Neural cell (in vitro differentiated cells): ENCODE measurements at regions not wholly inside any gene's neighbourhood (a gene's known extent, or its start where the extent isn't known, plus 50 kb on each side); places are given as distances from the start of the nearest gene placed in this dataset.

Source experiments
- H2AFZ ChIP-seq: fragments of 200-600, 300-800 bp; sonication (generic), shearing (Covaris generic); 2 replicates; pipeline ENCODE4 v1.6.0; 2014; ENCODE audit warnings: low read depth, mild to moderate bottlenecking, antibody characterized with exemption, low read length, moderate library complexity
- H3F3A ChIP-seq: fragments of 200-600 bp; shearing (Covaris generic); 2 replicates; pipeline ENCODE4 v1.6.1; 2016; ENCODE audit warnings: mild to moderate bottlenecking, moderate library complexity, mixed read lengths, antibody characterized with exemption, low read length; ENCODE audit not compliant: insufficient read depth, poor library complexity, severe bottlenecking
- H3K27ac ChIP-seq: fragments of 200-600, 300-800 bp; sonication (generic), shearing (Covaris generic); 2 replicates; pipeline ENCODE4 v1.5.1; 2014; ENCODE audit warnings: mild to moderate bottlenecking, low read length, moderate library complexity
- H3K27me3 ChIP-seq: fragments of 300-800, 200-600 bp; sonication (generic), shearing (Covaris generic); 2 replicates; pipeline ENCODE4 v1.6.0; 2014; ENCODE audit warnings: mild to moderate bottlenecking, low read depth, low read length, moderate library complexity; ENCODE audit not compliant: insufficient read depth
- H3K36me3 ChIP-seq: fragments of 300-800, 200-600 bp; sonication (generic), shearing (Covaris generic); 2 replicates; pipeline ENCODE4 v1.5.1; 2014; ENCODE audit warnings: mild to moderate bottlenecking, antibody characterized with exemption, low read length, moderate library complexity; ENCODE audit not compliant: insufficient read depth
- H3K4me2 ChIP-seq: fragments of 300-800, 200-600 bp; sonication (generic), shearing (Covaris generic); 2 replicates; pipeline ENCODE4 v1.6.0; 2014; ENCODE audit warnings: mild to moderate bottlenecking, low read length
- H3K4me3 ChIP-seq: fragments of 300-800, 200-600 bp; sonication (generic), shearing (Covaris generic); 2 replicates; pipeline ENCODE4 v1.5.1; 2014; ENCODE audit warnings: mild to moderate bottlenecking, low read length, moderate library complexity
- H3K79me2 ChIP-seq: fragments of 200-600 bp; shearing (Covaris generic); replicated peaks from 2 replicates; pipeline ENCODE4 v1.6.0; 2014; ENCODE audit warnings: mild to moderate bottlenecking, low read length, moderate library complexity; ENCODE audit not compliant: insufficient read depth
- H3K9ac ChIP-seq: fragments of 300-800, 200-600 bp; sonication (generic), shearing (Covaris generic); 2 replicates; pipeline ENCODE4 v1.6.1; 2016; ENCODE audit warnings: mild to moderate bottlenecking, low read length, mixed read lengths
- H3K9me2 ChIP-seq: fragments of 200-600 bp; shearing (Covaris generic); 2 replicates; pipeline ENCODE4 v1.6.1; 2016; ENCODE audit warnings: mild to moderate bottlenecking, low read length, mixed read lengths; ENCODE audit not compliant: insufficient read depth
- H3K9me3 ChIP-seq: fragments of 200-600, 300-800 bp; sonication (generic), shearing (Covaris generic); 2 replicates; pipeline ENCODE4 v1.6.1; 2016; ENCODE audit warnings: mild to moderate bottlenecking, mixed run types, low read length, moderate library complexity, mixed read lengths
- H4K20me1 ChIP-seq: fragments of 200-600 bp; shearing (Covaris generic); 2 replicates; pipeline ENCODE4 v1.6.1; 2016; ENCODE audit warnings: mild to moderate bottlenecking, mixed run types; ENCODE audit not compliant: insufficient read depth
- CTCF ChIP-seq: fragments of 450-650 bp; IDR thresholded peaks from 2 replicates; pipeline ENCODE4 v1.5.1; 2014; ENCODE audit warnings: antibody characterized with exemption, mild to moderate bottlenecking, moderate library complexity; ENCODE audit not compliant: poor library complexity, severe bottlenecking
- EP300 ChIP-seq: fragments of 450-650 bp; conservative IDR thresholded peaks from 2 replicates; pipeline ENCODE4 v1.6.1; 2014; ENCODE audit warnings: antibody characterized with exemption, mild to moderate bottlenecking, moderate library complexity; ENCODE audit not compliant: poor library complexity, severe bottlenecking
- EZH2 ChIP-seq: fragments of 200-600, 300-800 bp; shearing (Covaris generic), sonication (generic); IDR thresholded peaks from 2 replicates; pipeline ENCODE4 v1.6.1; 2014; ENCODE audit warnings: antibody characterized with exemption, low read length, borderline replicate concordance, mild to moderate bottlenecking; ENCODE audit not compliant: insufficient read depth, poor library complexity, severe bottlenecking
- MXI1 ChIP-seq: fragments of 450-650 bp; conservative IDR thresholded peaks from 2 replicates; pipeline ENCODE4 v1.6.1; 2014; ENCODE audit warnings: antibody characterized with exemption, mild to moderate bottlenecking; ENCODE audit not compliant: poor library complexity, severe bottlenecking
- POLR2AphosphoS5 ChIP-seq: IDR thresholded peaks from 2 replicates; pipeline ENCODE4 v1.6.1; 2012
- RAD21 ChIP-seq: fragments of 450-650 bp; conservative IDR thresholded peaks from 2 replicates; pipeline ENCODE4 v1.6.1; 2014; ENCODE audit warnings: antibody characterized with exemption, mild to moderate bottlenecking, moderate library complexity
- REST ChIP-seq: IDR thresholded peaks from 2 replicates; pipeline ENCODE4 v1.6.1; 2012; ENCODE audit warnings: borderline replicate concordance
- SMC3 ChIP-seq: fragments of 450-650 bp; conservative IDR thresholded peaks from 2 replicates; pipeline ENCODE4 v1.6.1; 2014; ENCODE audit warnings: antibody characterized with exemption, mild to moderate bottlenecking, moderate library complexity; ENCODE audit not compliant: poor library complexity
- TAF1 ChIP-seq: IDR thresholded peaks from 2 replicates; pipeline ENCODE4 v1.6.1; 2012; ENCODE audit warnings: low read depth

GRCh38 chr7:155363146-155363539 lies 65.5 kb downstream of the INSIG1 start:
- H3K9ac ChIP-seq = no peak overlapping the region
- H3K4me3 ChIP-seq = no peak overlapping the region
- no peak overlapping the region for H3K27ac ChIP-seq
- no peaks in the 10 kb centered on the region for H3K9me2 ChIP-seq
- H3K36me3 ChIP-seq = no peaks in the 10 kb centered on the region
- no peaks in the 10 kb centered on the region for H3K79me2 ChIP-seq
- no peak overlapping the region for H3K4me2 ChIP-seq
- H3F3A ChIP-seq = no peaks in the 10 kb centered on the region
- H3K9me3 ChIP-seq = no peaks in the 10 kb centered on the region
- H2AFZ ChIP-seq = no peak overlapping the region
- no peak for TF ChIP-seq POLR2AphosphoS5
- no peak for TF ChIP-seq MXI1
- TF ChIP-seq TAF1 = no peak
- no peak for TF ChIP-seq CTCF
- no peak for TF ChIP-seq REST
- no peak for TF ChIP-seq RAD21
- TF ChIP-seq EZH2 = no peak
- TF ChIP-seq SMC3 = no peak
- TF ChIP-seq EP300 = no peak
- H3K27me3 ChIP-seq = no peaks in the 10 kb centered on the region
- H4K20me1 ChIP-seq = no peaks in the 10 kb centered on the region

GRCh38 chr7:155363852-155364600 lies 66.3 kb downstream of the INSIG1 start:
- H3K9me3 ChIP-seq = no peaks in the 10 kb centered on the region
- peaks cover 6% of the 10 kb centered on the region for H3K27me3 ChIP-seq
- TF ChIP-seq RAD21 = no peak
- TF ChIP-seq EP300 = no peak
- no peak for TF ChIP-seq POLR2AphosphoS5
- no peak for TF ChIP-seq TAF1
- no peak for TF ChIP-seq MXI1
- no peak for TF ChIP-seq EZH2
- TF ChIP-seq REST = no peak
- TF ChIP-seq CTCF = no peak
- TF ChIP-seq SMC3 = no peak
- H3F3A ChIP-seq = no peaks in the 10 kb centered on the region
- H3K4me3 ChIP-seq = no peak overlapping the region
- H3K4me2 ChIP-seq = no peak overlapping the region
- H3K36me3 ChIP-seq = no peaks in the 10 kb centered on the region
- H3K79me2 ChIP-seq = no peaks in the 10 kb centered on the region
- H3K9me2 ChIP-seq = no peaks in the 10 kb centered on the region
- H4K20me1 ChIP-seq = no peaks in the 10 kb centered on the region
- H2AFZ ChIP-seq = no peak overlapping the region
- no peak overlapping the region for H3K27ac ChIP-seq
- H3K9ac ChIP-seq = no peak overlapping the region
